Lung (tissue), 11 donors: ENCODE measurements at regions not wholly inside any gene's neighbourhood (a gene's known extent, or its start where the extent isn't known, plus 50 kb on each side); places are given as distances from the start of the nearest gene placed in this dataset.

Experiments
- ATAC-seq: fragments of 200-7000 bp; cut with Tn5 transposase; one replicate; pipeline ENCODE4 v1.9.1; 2020; ENCODE audit warnings: moderate number of reproducible peaks; ENCODE audit not compliant: insufficient read depth, low FRiP score
- DNase-seq, 3 donors: peaks; one replicate each; pipeline ENCODE4 v3.0.0-alpha.2; 2013 to 2017
- H3K27ac ChIP-seq, 2 donors: one replicate each; pipeline ENCODE4 v1.5.1; 2013; ENCODE audit warnings: mild to moderate bottlenecking in 2 of 2, moderate library complexity in 2 of 2, control low read depth in 1 of 2, inconsistent platforms in 1 of 2, low read depth in 1 of 2, low read length in 1 of 2
- H3K27me3 ChIP-seq, 3 donors: one replicate each; pipeline ENCODE4 v1.5.1; 2013; ENCODE audit warnings: low read length in 2 of 3; ENCODE audit not compliant: control insufficient read depth in 3 of 3, insufficient read depth in 3 of 3
- H3K36me3 ChIP-seq, 4 donors: one replicate each; pipeline ENCODE4 v1.5.1; 2013; ENCODE audit warnings: low read length in 4 of 4, mild to moderate bottlenecking in 1 of 4, moderate library complexity in 1 of 4; ENCODE audit not compliant: control insufficient read depth in 4 of 4, insufficient read depth in 4 of 4
- H3K4me1 ChIP-seq, 5 donors: one replicate each; pipeline ENCODE4 v1.5.1; 2013; ENCODE audit warnings: low read length in 5 of 5, mild to moderate bottlenecking in 2 of 5, moderate library complexity in 1 of 5; ENCODE audit not compliant: control insufficient read depth in 5 of 5, insufficient read depth in 5 of 5
- H3K4me3 ChIP-seq: one replicate; pipeline ENCODE4 v1.5.1; 2013; ENCODE audit warnings: mild to moderate bottlenecking, control low read depth, moderate library complexity
- H3K9ac ChIP-seq, 2 donors: one replicate each; pipeline ENCODE4 v1.5.1; 2013; ENCODE audit warnings: low read length in 2 of 2, control low read depth in 1 of 2; ENCODE audit not compliant: insufficient read depth in 1 of 2
- H3K9me3 ChIP-seq, 4 donors: one replicate each; pipeline ENCODE4 v1.5.1; 2013; ENCODE audit warnings: low read length in 3 of 4, mild to moderate bottlenecking in 1 of 4, moderate library complexity in 1 of 4; ENCODE audit not compliant: control insufficient read depth in 4 of 4, insufficient read depth in 3 of 4
- CTCF ChIP-seq: IDR thresholded peaks from 2 replicates; pipeline ENCODE4 v1.5.1; 2012; ENCODE audit warnings: mild to moderate bottlenecking; ENCODE audit errors: control extremely low read depth, extremely low read depth
- WGBS, 2 donors: extraction: QIAGEN DNeasy Blood & Tissue Kit; methylation state at CpG; one replicate each; pipeline ENCODE4 v1.1.7; 2013; 5-methylcytosine and 5-hydroxymethylcytosine counted together
- donor health status: control.
- donor health status: control.
- donor health status: Bipolar disorder and iron deficiency.
- donor health status: healthy.
- donor health status: DM: yes; HTN: yes; CAD: no.

- H3K9ac ChIP-seq: no peak overlapping the region
- 62 to 78% methylated on average over 2 of the region's 2 CpGs for WGBS, 2 donors
- no peak overlapping the region for H3K27ac ChIP-seq
- ATAC-seq: no peak
- no peak overlapping the region for H3K4me3 ChIP-seq
- H3K27me3 ChIP-seq: no peaks in the 10 kb centered on the region
- peak in 1 of 3 donors; percentile 3 for DNase-seq
- H3K36me3 ChIP-seq: no peaks in the 10 kb centered on the region
- peaks cover 0 to 5% (median 0%) of the 10 kb centered on the region in 4 donors for H3K9me3 ChIP-seq
- H3K4me1 ChIP-seq: peaks cover 0 to 13% (median 2%) of the 10 kb centered on the region in 5 donors
- TF ChIP-seq CTCF: no peak
Measured at GRCh38 chr5:61964201-61964600, 341.8 kb upstream of the KIF2A start.

- 91 to 100% methylated on average over 1 of the region's 1 CpG for WGBS, 2 donors
- ATAC-seq (no peak), DNase-seq (peak in 2 of 3 donors; percentile 13 to 51)
- no peak for TF ChIP-seq CTCF
- H3K27ac ChIP-seq: no peak overlapping the region
- H3K4me1 ChIP-seq: peaks cover 0 to 13% (median 2%) of the 10 kb centered on the region in 5 donors
- no peak overlapping the region for H3K9ac ChIP-seq
- H3K4me3 ChIP-seq: no peak overlapping the region
- no peaks in the 10 kb centered on the region for H3K27me3 ChIP-seq
- peaks cover 0 to 5% (median 0%) of the 10 kb centered on the region in 4 donors for H3K9me3 ChIP-seq
- H3K36me3 ChIP-seq: no peaks in the 10 kb centered on the region
Measured at GRCh38 chr5:61965069-61965468, 340.9 kb upstream of the KIF2A start.

GRCh38 chr5:61965490-61965889 lies 340.5 kb upstream of the KIF2A start:
- H3K4me3 ChIP-seq: no peak overlapping the region
- DNase-seq (peak in 2 of 3 donors; percentile 5), ATAC-seq (no peak)

More at GRCh38 chr5:61965490-61965889, 340.5 kb upstream of the KIF2A start:
- Histone ChIP-seq H3K36me3 (no peaks in the 10 kb centered on the region), H3K9me3 (peaks cover 0 to 5% (median 0%) of the 10 kb centered on the region in 4 donors), H3K4me1 (peaks cover 0 to 13% (median 2%) of the 10 kb centered on the region in 5 donors), H3K27ac (no peak overlapping the region), H3K9ac (no peak overlapping the region), H3K27me3 (no peaks in the 10 kb centered on the region)
- no peak for TF ChIP-seq CTCF
- 64 to 80% methylated on average over 5 of the region's 5 CpGs for WGBS, 2 donors
